IgD-negative memory B cell (primary cell): ENCODE measurements at regions not wholly inside any gene's neighbourhood (a gene's known extent, or its start where the extent isn't known, plus 50 kb on each side); places are given as distances from the start of the nearest gene placed in this dataset.
A peak's percentile ranks its signal among the peaks of the same experiment; 100 is the strongest.

Experiments
- H3K27ac Mint-ChIP-seq, 3 donors: one replicate each; pipeline ENCODE4 v1.8.0; 2020 to 2022; ENCODE audit warnings: mild to moderate bottlenecking in 3 of 3, mixed read lengths in 3 of 3, moderate library complexity in 1 of 3
- H3K27me3 Mint-ChIP-seq: one replicate; pipeline ENCODE4 v1.8.0; 2021; ENCODE audit warnings: mixed read lengths
- H3K36me3 Mint-ChIP-seq: one replicate; pipeline ENCODE4 v1.8.0; 2020; ENCODE audit warnings: mild to moderate bottlenecking, mixed read lengths
- H3K4me1 Mint-ChIP-seq, 3 donors: one replicate each; pipeline ENCODE4 v1.8.0; 2020 to 2022; ENCODE audit warnings: mixed read lengths in 3 of 3, mild to moderate bottlenecking in 1 of 3
- H3K4me3 Mint-ChIP-seq, 4 donors: one replicate each; pipeline ENCODE4 v1.8.0; 2020 to 2022; ENCODE audit warnings: mild to moderate bottlenecking in 4 of 4, mixed read lengths in 4 of 4, moderate library complexity in 3 of 4
- H3K9me3 Mint-ChIP-seq, 3 donors: one replicate each; pipeline ENCODE4 v1.8.0; 2020 to 2021; ENCODE audit warnings: mixed read lengths in 3 of 3, mild to moderate bottlenecking in 1 of 3

- Mint-ChIP-seq H3K27me3 (peaks cover 7% of the 10 kb centered on the region), H3K4me1 (peaks cover 0 to 1% (median 0%) of the 10 kb centered on the region in 3 donors), H3K4me3 (no peak overlapping the region), H3K9me3 (peaks cover 0 to 6% (median 4%) of the 10 kb centered on the region in 3 donors), H3K27ac (no peak overlapping the region), H3K36me3 (no peaks in the 10 kb centered on the region)
These were observed 221.2 kb upstream of the LINGO1 start for GRCh38 chr15:77853910-77854309.

- Mint-ChIP-seq H3K4me3 (no peak overlapping the region), H3K4me1 (no peaks in the 10 kb centered on the region), H3K27ac (no peak overlapping the region), H3K9me3 (peaks cover 0 to 6% (median 4%) of the 10 kb centered on the region in 3 donors), H3K36me3 (no peaks in the 10 kb centered on the region), H3K27me3 (peaks cover 10% of the 10 kb centered on the region)
These were observed 220.3 kb upstream of the LINGO1 start for GRCh38 chr15:77853008-77853328.

GRCh38 chr15:77852241-77853007, 219.7 kb upstream of the LINGO1 start:
- no peaks in the 10 kb centered on the region for H3K36me3 Mint-ChIP-seq

GRCh38 chr15:77851691-77852090, 219.0 kb upstream of the LINGO1 start:
- H3K36me3 Mint-ChIP-seq: no peaks in the 10 kb centered on the region
- no peak overlapping the region for H3K4me3 Mint-ChIP-seq
- peaks cover 14% of the 10 kb centered on the region for H3K27me3 Mint-ChIP-seq
- peaks cover 0 to 6% (median 4%) of the 10 kb centered on the region in 3 donors for H3K9me3 Mint-ChIP-seq
- no peak overlapping the region for H3K27ac Mint-ChIP-seq
- H3K4me1 Mint-ChIP-seq: no peaks in the 10 kb centered on the region

More at GRCh38 chr15:77852241-77853007, 219.7 kb upstream of the LINGO1 start:
- Mint-ChIP-seq H3K4me3 (no peak overlapping the region), H3K9me3 (peaks cover 0 to 6% (median 4%) of the 10 kb centered on the region in 3 donors), H3K27ac (no peak overlapping the region), H3K27me3 (peaks cover 14% of the 10 kb centered on the region), H3K4me1 (no peaks in the 10 kb centered on the region)

- H3K27ac Mint-ChIP-seq: no peak overlapping the region
- peaks cover 1% of the 10 kb centered on the region for H3K36me3 Mint-ChIP-seq
- peaks cover 3 to 10% (median 4%) of the 10 kb centered on the region in 3 donors for H3K9me3 Mint-ChIP-seq
- H3K4me3 Mint-ChIP-seq: peak overlapping the region in 1 of 4 donors; percentile 32
- peaks cover 15% of the 10 kb centered on the region for H3K27me3 Mint-ChIP-seq
- no peaks in the 10 kb centered on the region for H3K4me1 Mint-ChIP-seq
These were observed 218.4 kb upstream of the LINGO1 start for GRCh38 chr15:77851086-77851485.

- no peaks in the 10 kb centered on the region for H3K4me1 Mint-ChIP-seq
- no peak overlapping the region for H3K27ac Mint-ChIP-seq
- H3K27me3 Mint-ChIP-seq: peaks cover 14% of the 10 kb centered on the region
These were observed 214.3 kb upstream of the LINGO1 start for GRCh38 chr15:77846986-77847385.

GRCh38 chr15:77846360-77846759, 213.6 kb upstream of the LINGO1 start:
- H3K4me1 Mint-ChIP-seq: no peaks in the 10 kb centered on the region
- H3K9me3 Mint-ChIP-seq: peaks cover 6 to 19% (median 12%) of the 10 kb centered on the region in 3 donors
- peaks cover 14% of the 10 kb centered on the region for H3K27me3 Mint-ChIP-seq
- H3K4me3 Mint-ChIP-seq: no peak overlapping the region
- peak overlapping the region in 1 of 3 donors; percentile 84 for H3K27ac Mint-ChIP-seq
- peaks cover 3% of the 10 kb centered on the region for H3K36me3 Mint-ChIP-seq

More at GRCh38 chr15:77846986-77847385, 214.3 kb upstream of the LINGO1 start:
- Mint-ChIP-seq H3K9me3 (peaks cover 6 to 19% (median 10%) of the 10 kb centered on the region in 3 donors), H3K36me3 (peaks cover 3% of the 10 kb centered on the region), H3K4me3 (no peak overlapping the region)

GRCh38 chr15:77844798-77845446, 212.2 kb upstream of the LINGO1 start:
- no peak overlapping the region for H3K27ac Mint-ChIP-seq
- H3K27me3 Mint-ChIP-seq: peaks cover 12% of the 10 kb centered on the region
- peaks cover 3% of the 10 kb centered on the region for H3K36me3 Mint-ChIP-seq
- H3K4me3 Mint-ChIP-seq: no peak overlapping the region
- H3K9me3 Mint-ChIP-seq: peaks cover 3 to 13% (median 12%) of the 10 kb centered on the region in 3 donors
- H3K4me1 Mint-ChIP-seq: no peaks in the 10 kb centered on the region

GRCh38 chr15:77843546-77843945, 210.8 kb upstream of the LINGO1 start:
- peaks cover 3% of the 10 kb centered on the region for H3K36me3 Mint-ChIP-seq
- H3K9me3 Mint-ChIP-seq: peaks cover 2 to 12% (median 12%) of the 10 kb centered on the region in 3 donors
- no peak overlapping the region for H3K4me3 Mint-ChIP-seq
- peaks cover 19% of the 10 kb centered on the region for H3K27me3 Mint-ChIP-seq
- no peaks in the 10 kb centered on the region for H3K4me1 Mint-ChIP-seq
- H3K27ac Mint-ChIP-seq: no peak overlapping the region

GRCh38 chr15:77840991-77841775, 208.5 kb upstream of the LINGO1 start:
- H3K36me3 Mint-ChIP-seq: peaks cover 2% of the 10 kb centered on the region
- H3K9me3 Mint-ChIP-seq: peaks cover 2 to 10% (median 9%) of the 10 kb centered on the region in 3 donors
- H3K27me3 Mint-ChIP-seq: peaks cover 16% of the 10 kb centered on the region
- H3K27ac Mint-ChIP-seq: no peak overlapping the region
- H3K4me3 Mint-ChIP-seq: no peak overlapping the region
- no peaks in the 10 kb centered on the region for H3K4me1 Mint-ChIP-seq

- Mint-ChIP-seq H3K4me1 (no peaks in the 10 kb centered on the region), H3K36me3 (peaks cover 1% of the 10 kb centered on the region), H3K27ac (no peak overlapping the region), H3K27me3 (peaks cover 15% of the 10 kb centered on the region), H3K9me3 (peaks cover 0 to 9% (median 8%) of the 10 kb centered on the region in 3 donors), H3K4me3 (no peak overlapping the region)
These were observed 207.5 kb upstream of the LINGO1 start for GRCh38 chr15:77839970-77840905.

GRCh38 chr15:77839456-77839855, 206.7 kb upstream of the LINGO1 start:
- peaks cover 1% of the 10 kb centered on the region for H3K36me3 Mint-ChIP-seq
- H3K4me1 Mint-ChIP-seq: no peaks in the 10 kb centered on the region
- peaks cover 15% of the 10 kb centered on the region for H3K27me3 Mint-ChIP-seq
- H3K4me3 Mint-ChIP-seq: no peak overlapping the region
- peaks cover 0 to 5% (median 3%) of the 10 kb centered on the region in 3 donors for H3K9me3 Mint-ChIP-seq
- no peak overlapping the region for H3K27ac Mint-ChIP-seq

- no peak overlapping the region for H3K4me3 Mint-ChIP-seq
- H3K9me3 Mint-ChIP-seq: peaks cover 0 to 2% (median 0%) of the 10 kb centered on the region in 3 donors
- H3K27me3 Mint-ChIP-seq: peaks cover 16% of the 10 kb centered on the region
- H3K36me3 Mint-ChIP-seq: no peaks in the 10 kb centered on the region
- H3K4me1 Mint-ChIP-seq: no peaks in the 10 kb centered on the region
- no peak overlapping the region for H3K27ac Mint-ChIP-seq
These were observed 205.9 kb upstream of the LINGO1 start for GRCh38 chr15:77838595-77838994.

GRCh38 chr15:77838061-77838460, 205.3 kb upstream of the LINGO1 start:
- H3K27me3 Mint-ChIP-seq: peaks cover 16% of the 10 kb centered on the region
- H3K36me3 Mint-ChIP-seq: no peaks in the 10 kb centered on the region
- no peak overlapping the region for H3K27ac Mint-ChIP-seq
- H3K9me3 Mint-ChIP-seq: peaks cover 0 to 2% (median 0%) of the 10 kb centered on the region in 3 donors
- no peaks in the 10 kb centered on the region for H3K4me1 Mint-ChIP-seq
- no peak overlapping the region for H3K4me3 Mint-ChIP-seq
